Right lobe of liver (tissue), 6 donors: ENCODE measurements at regions not wholly inside any gene's neighbourhood (a gene's known extent, or its start where the extent isn't known, plus 50 kb on each side); places are given as distances from the start of the nearest gene placed in this dataset.

Source experiments
- ATAC-seq, 4 donors: fragments of 200-7000 bp; cut with Tn5 transposase; one replicate each; pipeline ENCODE4 v1.9.1; 2020; ENCODE audit warnings: mild to moderate bottlenecking in 4 of 4, moderate library complexity in 4 of 4
- DNase-seq, 3 donors: peaks; one replicate each; pipeline ENCODE4 v3.0.0-alpha.2; 2020
- H3K27ac ChIP-seq, 3 donors: fragments of 200-600 bp; one replicate each; pipeline ENCODE4 v1.8.0; 2022
- H3K27me3 ChIP-seq, 2 donors: fragments of 200-600 bp; one replicate each; pipeline ENCODE4 v1.8.0; 2022
- H3K36me3 ChIP-seq, 4 donors: fragments of 200-600 bp; sonication (generic) in 1 of 4; one replicate each; pipeline versions ENCODE4 v1.5.1 to v1.8.0; 2017 to 2022; ENCODE audit warnings: control low read depth in 1 of 4
- H3K4me1 ChIP-seq, 4 donors: fragments of 200-600 bp; sonication (generic) in 1 of 4; one replicate each; pipeline versions ENCODE4 v1.5.1 to v1.8.0; 2017 to 2022; ENCODE audit warnings: control low read depth in 1 of 4
- H3K4me3 ChIP-seq, 3 donors: fragments of 200-600 bp; one replicate each; pipeline ENCODE4 v1.8.0; 2022
- H3K9me3 ChIP-seq, 4 donors: fragments of 200-600 bp; sonication (generic) in 1 of 4; one replicate each; pipeline versions ENCODE4 v1.5.1 to v1.8.0; 2017 to 2022; ENCODE audit warnings: control low read depth in 1 of 4
- POLR2A ChIP-seq: fragments of 450-650 bp; IDR thresholded peaks from one replicate; pipeline ENCODE4 v1.6.1; 2017; ENCODE audit warnings: antibody characterized with exemption, mild to moderate bottlenecking
- WGBS: methylation state at CpG from one replicate; pipeline ENCODE4 v1.1.6; 2018; ENCODE audit warnings: low coverage, low lambda C conversion rate; ENCODE audit not compliant: insufficient coverage; ENCODE audit errors: missing lambda C conversion rate; 5-methylcytosine and 5-hydroxymethylcytosine counted together
- intact Hi-C, 2 donors: fragments of 100-400 bp; cut with DNase I; formaldehyde crosslinking; loops; one replicate each; pipeline versions ENCODE4 v1.11.2 to v1.14.1; 2022
- TF ChIP-seq, protein P1 (sequence below), 4 donors: fragments of 200-600 bp in 3 of 4; fragments of 450-650 bp in 1 of 4; IDR thresholded peaks; one replicate each; pipeline versions ENCODE4 v1.5.1 to v1.8.0; 2016 to 2022; ENCODE audit warnings: antibody characterized with exemption in 4 of 4, mild to moderate bottlenecking in 2 of 4
- donor health status: DM: no; HTN: yes; CAD: no.
- donor health status: DM: no; HTN: no; CAD: no.
- donor health status: DM: no; HTN: no; CAD: no.
- donor health status: DM: no; HTN: yes; CAD: no.
- donor health status: DM: no; HTN: yes; CAD: no.

DNA sequence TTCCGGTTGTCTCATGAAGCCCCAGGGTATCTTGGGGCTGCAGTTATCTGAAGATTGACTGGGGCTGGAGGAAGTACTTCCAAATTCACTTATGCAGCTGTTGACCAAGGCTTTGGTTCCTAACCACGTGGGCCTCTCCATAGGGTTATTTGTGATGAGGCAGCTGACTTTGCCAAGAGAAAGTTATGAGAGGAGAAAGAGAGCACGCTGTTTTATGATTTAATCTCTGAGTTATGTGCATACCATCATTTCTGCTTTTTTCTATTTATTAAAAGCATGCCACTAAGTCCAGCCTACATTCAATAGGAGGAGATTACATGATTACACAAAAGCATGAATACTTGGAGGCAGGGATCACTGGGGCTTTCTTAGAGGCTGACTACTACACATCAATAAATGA lies 215.5 kb downstream of the NHLRC3 start:
- no peaks in the 10 kb centered on the region for H3K9me3 ChIP-seq
- no peak for ATAC-seq
- H3K36me3 ChIP-seq = no peaks in the 10 kb centered on the region
- TF ChIP-seq, protein P1, sequence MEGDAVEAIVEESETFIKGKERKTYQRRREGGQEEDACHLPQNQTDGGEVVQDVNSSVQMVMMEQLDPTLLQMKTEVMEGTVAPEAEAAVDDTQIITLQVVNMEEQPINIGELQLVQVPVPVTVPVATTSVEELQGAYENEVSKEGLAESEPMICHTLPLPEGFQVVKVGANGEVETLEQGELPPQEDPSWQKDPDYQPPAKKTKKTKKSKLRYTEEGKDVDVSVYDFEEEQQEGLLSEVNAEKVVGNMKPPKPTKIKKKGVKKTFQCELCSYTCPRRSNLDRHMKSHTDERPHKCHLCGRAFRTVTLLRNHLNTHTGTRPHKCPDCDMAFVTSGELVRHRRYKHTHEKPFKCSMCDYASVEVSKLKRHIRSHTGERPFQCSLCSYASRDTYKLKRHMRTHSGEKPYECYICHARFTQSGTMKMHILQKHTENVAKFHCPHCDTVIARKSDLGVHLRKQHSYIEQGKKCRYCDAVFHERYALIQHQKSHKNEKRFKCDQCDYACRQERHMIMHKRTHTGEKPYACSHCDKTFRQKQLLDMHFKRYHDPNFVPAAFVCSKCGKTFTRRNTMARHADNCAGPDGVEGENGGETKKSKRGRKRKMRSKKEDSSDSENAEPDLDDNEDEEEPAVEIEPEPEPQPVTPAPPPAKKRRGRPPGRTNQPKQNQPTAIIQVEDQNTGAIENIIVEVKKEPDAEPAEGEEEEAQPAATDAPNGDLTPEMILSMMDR (IDR thresholded peaks at IDR 0.05) = no peak
- TF ChIP-seq POLR2A = no peak
- 41% methylated on average over 3 of the region's 3 CpGs for WGBS
- intact Hi-C loops = no loop called here
- H3K27ac ChIP-seq = no peak overlapping the region
- no peaks in the 10 kb centered on the region for H3K4me1 ChIP-seq
- H3K4me3 ChIP-seq = no peak overlapping the region
- no peaks in the 10 kb centered on the region for H3K27me3 ChIP-seq
- no peak for DNase-seq

DNA sequence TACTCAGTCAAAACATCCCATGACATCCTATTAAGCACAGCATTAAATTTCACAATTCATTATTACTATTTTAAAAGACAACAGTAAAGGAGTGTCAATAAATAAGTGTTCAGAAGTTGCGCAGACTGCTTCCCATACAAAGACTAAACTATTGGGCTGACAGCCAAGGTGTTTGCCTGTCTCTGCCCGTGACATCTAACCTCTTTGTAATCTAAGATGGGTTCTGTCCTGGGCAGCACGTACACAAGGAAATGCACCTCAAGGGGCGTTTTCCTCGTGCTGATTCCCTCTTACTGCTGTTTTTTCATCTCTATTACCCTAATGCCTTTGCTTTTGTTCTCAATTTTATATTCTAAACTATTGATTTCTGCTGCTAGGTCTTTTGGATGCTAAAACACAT lies 216.3 kb downstream of the NHLRC3 start:
- DNase-seq (no peak), ATAC-seq (peak in 2 of 4 donors; percentile 28 to 52)
- Histone ChIP-seq H3K4me1 (no peaks in the 10 kb centered on the region), H3K27ac (no peak overlapping the region), H3K36me3 (no peaks in the 10 kb centered on the region), H3K9me3 (no peaks in the 10 kb centered on the region), H3K4me3 (no peak overlapping the region), H3K27me3 (no peaks in the 10 kb centered on the region)
- 23% methylated on average over 5 of the region's 5 CpGs for WGBS
- intact Hi-C loops = no loop called here
- no peak for TF ChIP-seq POLR2A
- TF ChIP-seq, protein P1 (IDR thresholded peaks at IDR 0.05) = no peak

DNA sequence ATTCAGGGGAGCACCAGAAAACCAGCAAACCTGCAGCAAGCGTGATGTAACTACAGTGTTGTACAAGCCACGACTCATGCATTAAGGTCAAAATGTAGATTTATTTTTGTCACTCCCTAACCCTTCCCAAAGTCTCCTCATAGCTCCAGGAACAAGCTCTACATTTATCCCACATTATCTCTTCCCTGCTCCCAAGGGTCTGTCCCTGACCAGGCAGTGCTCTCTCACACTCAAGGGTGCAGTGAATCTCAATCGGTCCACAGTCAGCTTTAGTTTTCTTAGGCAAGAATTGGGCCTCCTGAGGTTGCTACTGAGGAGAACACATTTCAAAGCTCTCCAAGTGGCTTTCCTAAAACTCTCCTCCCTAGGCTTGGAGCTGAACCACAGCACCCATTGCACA lies 219.4 kb downstream of the NHLRC3 start:
- ATAC-seq (no peak), DNase-seq (no peak)
- no peaks in the 10 kb centered on the region for H3K36me3 ChIP-seq
- TF ChIP-seq, protein P1 (IDR thresholded peaks at IDR 0.05) = no peak
- no peak for TF ChIP-seq POLR2A
- no peak overlapping the region for H3K4me3 ChIP-seq
- no peak overlapping the region for H3K27ac ChIP-seq
- H3K27me3 ChIP-seq = no peaks in the 10 kb centered on the region
- intact Hi-C loops = no loop called here
- 68% methylated on average over 3 of the region's 3 CpGs for WGBS
- H3K4me1 ChIP-seq = no peaks in the 10 kb centered on the region
- H3K9me3 ChIP-seq = no peaks in the 10 kb centered on the region

DNA sequence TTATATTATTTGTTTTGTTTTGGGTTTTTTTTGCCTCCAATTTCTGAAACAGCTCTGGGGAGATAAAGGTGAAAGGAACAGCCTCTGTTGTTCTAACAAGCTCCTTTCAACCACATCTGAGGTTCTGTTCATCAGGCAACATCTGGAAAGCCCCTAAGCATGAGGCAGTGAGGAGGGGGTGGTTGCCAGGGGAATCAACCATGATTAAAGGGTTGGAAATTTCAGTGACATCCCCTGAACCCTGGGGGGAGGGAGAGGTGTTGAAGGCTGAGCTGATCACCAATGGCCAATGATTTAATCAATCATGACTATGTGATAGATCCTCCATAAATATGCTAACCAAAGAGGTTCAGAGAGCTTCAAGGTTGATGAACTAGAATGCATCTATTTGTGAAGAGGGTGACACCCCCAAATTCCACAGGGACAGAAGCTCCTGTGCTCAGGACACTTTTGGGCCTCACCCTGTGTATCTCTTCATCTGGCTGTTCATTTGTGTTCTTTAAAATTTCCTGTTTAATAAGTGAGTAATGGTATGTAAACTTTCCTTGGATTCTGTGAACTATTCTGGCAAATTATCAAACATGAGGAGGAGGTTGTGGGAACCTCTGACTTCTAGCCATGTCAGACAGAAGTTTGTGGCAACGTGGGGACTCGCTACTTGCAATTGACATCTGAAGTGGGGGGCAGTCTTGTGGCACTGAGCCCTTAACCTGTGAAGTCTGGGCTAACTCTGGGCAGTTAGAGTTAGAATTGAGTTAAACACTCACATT lies 221.3 kb downstream of the NHLRC3 start:
- Histone ChIP-seq H3K27ac (no peak overlapping the region), H3K9me3 (no peaks in the 10 kb centered on the region), H3K36me3 (no peaks in the 10 kb centered on the region), H3K4me3 (no peak overlapping the region), H3K27me3 (no peaks in the 10 kb centered on the region), H3K4me1 (no peaks in the 10 kb centered on the region)
- DNase-seq (no peak), ATAC-seq (no peak)
- intact Hi-C loops = no loop called here
- 25% methylated on average over 2 of the region's 2 CpGs for WGBS
- TF ChIP-seq, protein P1 (IDR thresholded peaks at IDR 0.05) = no peak
- no peak for TF ChIP-seq POLR2A
